ENCODE measurements at regions not wholly inside any gene's neighbourhood (a gene's known extent, or its start where the extent isn't known, plus 50 kb on each side); places are given as distances from the start of the nearest gene placed in this dataset.

DNA sequence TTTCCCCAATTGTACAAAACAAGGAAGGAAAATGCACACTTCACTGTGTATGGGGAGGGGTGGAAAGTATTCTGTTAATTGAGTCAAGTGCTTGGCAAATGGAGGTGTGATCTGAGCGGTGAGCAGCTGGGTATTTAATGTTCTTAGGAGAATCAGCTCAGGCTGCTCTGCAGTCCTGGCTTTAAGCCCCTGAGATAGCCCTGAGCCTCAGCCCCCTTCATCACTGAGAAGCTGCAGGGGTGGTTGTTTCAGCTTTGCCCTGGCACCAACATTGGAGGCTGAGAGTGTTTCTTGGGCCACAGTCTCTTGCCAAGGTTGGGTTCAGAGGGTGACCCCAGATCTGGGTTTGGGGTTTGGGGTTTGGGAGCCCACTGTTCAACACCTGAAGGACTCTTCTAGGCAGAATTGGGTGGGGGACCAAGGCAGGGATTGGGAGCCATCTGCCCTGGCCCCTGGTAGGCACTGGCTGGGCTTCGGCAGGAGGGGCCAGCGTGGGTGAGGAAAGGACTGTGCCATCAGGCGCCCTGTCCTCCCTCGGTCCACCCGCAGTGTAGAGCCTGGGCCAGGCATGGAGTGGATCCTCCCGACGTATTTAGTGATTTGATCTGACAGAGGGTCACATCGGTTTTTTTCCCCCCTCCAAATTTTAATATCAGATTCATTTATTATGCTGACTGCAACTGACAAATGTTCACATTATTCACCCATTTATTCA lies 66.7 kb upstream of the ZNF536 start:
- no peak for TF ChIP-seq CTCF (IDR thresholded peaks at IDR 0.05; ENCODE audit: control insufficient read depth, insufficient read depth, low read depth, low read length, missing control alignments)
- no peak overlapping the region for H3K4me3 ChIP-seq (ENCODE audit: control insufficient read depth, low read depth, low read length)
- no peak for DNase-seq (ENCODE audit: low read depth)

DNA sequence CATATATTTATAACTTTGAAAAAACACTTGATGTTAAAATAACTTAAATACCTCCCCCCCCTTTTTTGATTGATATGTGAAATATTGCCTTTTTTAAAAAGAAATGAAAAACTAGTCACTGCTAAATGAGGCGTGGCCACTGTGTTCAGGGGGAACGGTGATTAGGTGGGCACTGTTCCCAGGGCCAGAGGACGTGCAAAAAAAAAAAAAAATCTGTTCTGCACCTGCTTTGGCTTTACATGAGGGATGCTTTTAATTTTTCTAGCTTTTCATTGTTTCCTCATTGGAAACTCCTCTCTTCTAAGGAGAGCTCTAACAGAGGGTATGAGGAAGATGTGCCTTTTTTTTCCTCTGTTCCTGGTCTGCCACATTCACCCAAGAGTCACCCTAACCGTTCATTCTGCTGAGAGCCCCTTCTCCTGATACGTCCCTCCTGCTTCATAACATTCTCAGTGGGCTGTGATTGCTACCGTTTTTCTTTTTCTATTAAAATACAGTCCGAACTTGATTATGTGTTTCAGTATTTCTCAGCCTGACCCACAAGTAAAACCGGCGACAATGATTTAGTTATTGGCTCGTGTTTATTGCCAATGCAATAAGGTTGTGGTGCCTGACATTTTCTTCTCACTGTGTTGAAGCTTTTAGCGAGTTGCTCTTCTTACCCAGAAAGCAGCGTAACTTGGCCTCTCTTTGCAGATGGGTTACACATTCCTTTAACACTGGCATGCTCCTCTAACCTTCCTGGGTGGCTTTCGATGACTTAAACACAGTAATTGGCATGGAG lies 64.8 kb upstream of the ZNF536 start:
- H3K4me3 ChIP-seq (ENCODE audit: control insufficient read depth, low read depth, low read length), result no peak overlapping the region
- TF ChIP-seq CTCF (IDR thresholded peaks at IDR 0.05; ENCODE audit: control insufficient read depth, insufficient read depth, low read depth, low read length, missing control alignments), result no peak
- DNase-seq (ENCODE audit: low read depth), result no peak

- DNase-seq (ENCODE audit: low read depth), result no peak
- no peak for TF ChIP-seq CTCF (IDR thresholded peaks at IDR 0.05; ENCODE audit: control insufficient read depth, insufficient read depth, low read depth, low read length, missing control alignments)
- H3K4me3 ChIP-seq (ENCODE audit: control insufficient read depth, low read depth, low read length), result no peak overlapping the region
Measured at GRCh38 chr19:30309176-30309575, 63.0 kb upstream of the ZNF536 start.

DNA sequence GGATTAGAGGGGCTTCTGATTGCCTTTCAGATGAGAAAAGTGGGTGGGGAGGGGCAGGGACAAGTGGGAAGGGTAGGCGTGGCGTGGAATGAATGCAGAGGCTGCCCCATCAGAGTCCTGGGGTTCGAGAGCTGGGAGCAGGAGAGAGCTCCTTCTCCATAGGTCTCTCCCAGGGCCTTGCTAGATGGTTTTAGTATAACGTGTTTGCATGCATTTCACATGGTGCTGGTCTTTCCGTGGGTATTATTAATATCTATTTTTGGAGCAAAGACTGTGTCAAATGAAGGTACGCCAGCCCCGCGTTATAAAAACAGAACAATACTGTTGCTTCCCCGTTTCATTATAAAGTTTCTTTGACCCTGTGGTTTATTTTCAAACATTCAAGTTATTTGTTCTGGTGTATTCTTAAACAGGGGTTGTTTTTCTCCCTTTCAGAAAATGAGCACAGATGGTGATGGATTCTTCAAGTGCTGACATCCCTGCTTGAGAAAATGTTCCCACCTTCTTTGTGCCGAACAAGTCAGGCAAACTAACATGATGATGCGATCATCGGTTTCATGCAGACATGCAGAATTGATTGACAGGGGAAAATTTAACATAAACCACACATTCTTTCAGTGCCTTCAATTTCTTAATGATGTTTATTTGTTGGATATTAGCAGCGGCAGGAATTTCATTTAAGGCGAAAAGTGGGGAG lies 62.1 kb upstream of the ZNF536 start:
- no peak for DNase-seq (ENCODE audit: low read depth)
- H3K4me3 ChIP-seq (ENCODE audit: control insufficient read depth, low read depth, low read length), result no peak overlapping the region
- no peak for TF ChIP-seq CTCF (IDR thresholded peaks at IDR 0.05; ENCODE audit: control insufficient read depth, insufficient read depth, low read depth, low read length, missing control alignments)

- DNase-seq (ENCODE audit: low read depth), result no peak
- TF ChIP-seq CTCF (IDR thresholded peaks at IDR 0.05; ENCODE audit: control insufficient read depth, insufficient read depth, low read depth, low read length, missing control alignments), result no peak
- H3K4me3 ChIP-seq (ENCODE audit: control insufficient read depth, low read depth, low read length), result no peak overlapping the region
Measured at GRCh38 chr19:30310602-30311263, 61.5 kb upstream of the ZNF536 start.

GRCh38 chr19:30311911-30312310 lies 60.3 kb upstream of the ZNF536 start:
- H3K4me3 ChIP-seq (ENCODE audit: control insufficient read depth, low read depth, low read length), result no peak overlapping the region
- no peak for DNase-seq (ENCODE audit: low read depth)
- TF ChIP-seq CTCF (IDR thresholded peaks at IDR 0.05; ENCODE audit: control insufficient read depth, insufficient read depth, low read depth, low read length, missing control alignments), result no peak
